SK-N-SH treated with all-trans-retinoic acid at 6 μM for 48 hours (cell line): ENCODE measurements at regions not wholly inside any gene's neighbourhood (a gene's known extent, or its start where the extent isn't known, plus 50 kb on each side); places are given as distances from the start of the nearest gene placed in this dataset.

ENCODE experiments used
- ATAC-seq: fragments of 200-7000 bp; cut with Tn5 transposase; 3 replicates; pipeline ENCODE4 v1.9.1; 2020; ENCODE audit warnings: mild to moderate bottlenecking, moderate library complexity
- ARNTL ChIP-seq: fragments of 450-650 bp; formaldehyde crosslinking; IDR thresholded peaks from 2 replicates; pipeline ENCODE4 v1.5.0; 2020; ENCODE audit warnings: low read depth, mild to moderate bottlenecking, moderate library complexity, borderline replicate concordance
- CSDC2 ChIP-seq: fragments of 250-450 bp; sonication (Bioruptor Pico); IDR thresholded peaks from 2 replicates; pipeline ENCODE4 v1.5.0; 2020; ENCODE audit warnings: mild to moderate bottlenecking, moderate library complexity
- ESRRG ChIP-seq: fragments of 250-450 bp; sonication (Bioruptor Pico); IDR thresholded peaks from 2 replicates; pipeline ENCODE4 v1.6.1; 2021; ENCODE audit warnings: mild to moderate bottlenecking
- GLIS3 ChIP-seq: fragments of 250-450 bp; sonication (Bioruptor Pico); IDR thresholded peaks from 2 replicates; pipeline ENCODE4 v1.5.0; 2020; ENCODE audit warnings: mild to moderate bottlenecking, moderate library complexity
- ISL1 ChIP-seq: fragments of 250-450 bp; sonication (Bioruptor Pico); IDR thresholded peaks from 2 replicates; pipeline ENCODE4 v2.1.2; 2022; ENCODE audit warnings: mild to moderate bottlenecking, moderate library complexity
- OSR1 ChIP-seq: fragments of 250-450 bp; sonication (Bioruptor Pico); IDR thresholded peaks from 2 replicates; pipeline ENCODE4 v1.8.0; 2022; ENCODE audit warnings: moderate library complexity, mild to moderate bottlenecking, inconsistent platforms
- PPARA ChIP-seq: fragments of 250-450 bp; sonication (Bioruptor Pico); IDR thresholded peaks from 2 replicates; pipeline ENCODE4 v1.5.0; 2020; ENCODE audit warnings: mild to moderate bottlenecking, borderline replicate concordance
- RARB ChIP-seq: fragments of 250-450 bp; sonication (Bioruptor Pico); IDR thresholded peaks from 2 replicates; pipeline ENCODE4 v1.8.0; 2021; ENCODE audit warnings: mild to moderate bottlenecking, moderate library complexity
- SNAI2 ChIP-seq: fragments of 250-450 bp; sonication (Bioruptor Pico); IDR thresholded peaks from 2 replicates; pipeline ENCODE4 v1.5.0; 2020; ENCODE audit warnings: mild to moderate bottlenecking, moderate library complexity
- TCF4 ChIP-seq: fragments of 250-450 bp; sonication (Bioruptor Pico); IDR thresholded peaks from 2 replicates; pipeline ENCODE4 v1.8.0; 2021; ENCODE audit warnings: mild to moderate bottlenecking, moderate library complexity, borderline replicate concordance
- TOX ChIP-seq: fragments of 250-450 bp; sonication (Bioruptor Pico); IDR thresholded peaks from 2 replicates; pipeline ENCODE4 v1.8.0; 2021; ENCODE audit warnings: mild to moderate bottlenecking, moderate library complexity, borderline replicate concordance
- ZC3H10 ChIP-seq: fragments of 250-450 bp; sonication (Bioruptor Pico); IDR thresholded peaks from 2 replicates; pipeline ENCODE4 v1.5.1; 2021; ENCODE audit warnings: mild to moderate bottlenecking, moderate library complexity
- ZFP3 ChIP-seq: fragments of 250-450 bp; sonication (Bioruptor Pico); IDR thresholded peaks from 2 replicates; pipeline ENCODE4 v1.5.0; 2020; ENCODE audit warnings: mild to moderate bottlenecking, moderate library complexity
- ZFP30 ChIP-seq: fragments of 450-650 bp; formaldehyde crosslinking; IDR thresholded peaks from 2 replicates; pipeline ENCODE4 v1.5.0; 2022; ENCODE audit warnings: mild to moderate bottlenecking, moderate library complexity
- ZNF70 ChIP-seq: fragments of 450-650 bp; formaldehyde crosslinking; IDR thresholded peaks from 2 replicates; pipeline ENCODE4 v1.5.0; 2020; ENCODE audit warnings: mild to moderate bottlenecking, moderate library complexity
- ZNF8 ChIP-seq: fragments of 450-650 bp; formaldehyde crosslinking; IDR thresholded peaks from 2 replicates; pipeline ENCODE4 v1.5.0; 2020; ENCODE audit warnings: mild to moderate bottlenecking, moderate library complexity
- TF ChIP-seq, protein P1 (sequence below): fragments of 250-450 bp; sonication (Bioruptor Pico); IDR thresholded peaks from 2 replicates; pipeline ENCODE4 v1.5.1; 2021; ENCODE audit warnings: mild to moderate bottlenecking, moderate library complexity
- TF ChIP-seq, protein P2 (sequence below): fragments of 250-450 bp; sonication (Bioruptor Pico); IDR thresholded peaks from 2 replicates; pipeline ENCODE4 v1.5.0; 2020; ENCODE audit warnings: mild to moderate bottlenecking, moderate library complexity
- TF ChIP-seq, protein P3 (sequence below): fragments of 250-450 bp; sonication (Bioruptor Pico); IDR thresholded peaks from 2 replicates; pipeline ENCODE4 v1.8.0; 2020; ENCODE audit warnings: mild to moderate bottlenecking, moderate library complexity, borderline replicate concordance
- TF ChIP-seq, protein P4 (sequence below): fragments of 250-450 bp; sonication (Bioruptor Pico); IDR thresholded peaks from 2 replicates; pipeline ENCODE4 v1.5.1; 2020; ENCODE audit warnings: low read depth, mild to moderate bottlenecking, moderate library complexity

DNA sequence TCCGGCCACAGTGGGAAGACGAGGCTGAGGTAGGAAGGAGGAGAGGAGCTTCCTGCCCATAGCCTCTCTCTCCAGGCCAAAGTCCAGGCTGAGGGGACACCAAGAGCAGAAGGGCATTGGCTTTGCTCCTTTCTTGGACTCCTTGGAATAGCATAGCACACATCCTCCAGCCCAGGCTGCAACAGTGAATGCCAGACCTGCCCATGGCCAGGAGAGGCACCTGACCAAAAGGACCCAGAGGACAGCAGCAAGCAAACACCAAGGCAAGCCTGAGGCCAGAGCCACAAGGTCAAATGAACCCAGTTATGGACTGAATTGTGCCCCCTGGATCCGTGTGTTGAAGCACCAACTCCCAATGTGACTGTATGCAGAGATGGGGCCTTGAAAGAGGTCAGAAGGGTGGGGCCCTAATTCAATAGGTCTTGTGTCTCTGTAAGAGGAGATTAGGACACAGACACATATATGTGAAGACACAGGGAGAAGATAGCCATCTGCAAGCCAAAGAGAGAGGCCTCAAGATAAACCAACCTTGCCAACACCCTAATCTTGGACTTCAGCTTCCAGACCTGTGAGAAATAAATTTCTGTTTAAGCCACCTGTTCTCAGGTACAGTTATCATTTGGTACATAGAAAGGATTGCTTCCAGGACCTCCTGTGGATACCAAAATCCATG lies 126.5 kb upstream of the NXT1 start:
- TF ChIP-seq ISL1 (CRISPR knock-in tag) (no peak), ZFP3 (CRISPR knock-in tag) (no peak), OSR1 (CRISPR knock-in tag) (no peak), ARNTL (CRISPR knock-in tag) (no peak), ESRRG (CRISPR knock-in tag) (no peak)
- TF ChIP-seq, protein P1, sequence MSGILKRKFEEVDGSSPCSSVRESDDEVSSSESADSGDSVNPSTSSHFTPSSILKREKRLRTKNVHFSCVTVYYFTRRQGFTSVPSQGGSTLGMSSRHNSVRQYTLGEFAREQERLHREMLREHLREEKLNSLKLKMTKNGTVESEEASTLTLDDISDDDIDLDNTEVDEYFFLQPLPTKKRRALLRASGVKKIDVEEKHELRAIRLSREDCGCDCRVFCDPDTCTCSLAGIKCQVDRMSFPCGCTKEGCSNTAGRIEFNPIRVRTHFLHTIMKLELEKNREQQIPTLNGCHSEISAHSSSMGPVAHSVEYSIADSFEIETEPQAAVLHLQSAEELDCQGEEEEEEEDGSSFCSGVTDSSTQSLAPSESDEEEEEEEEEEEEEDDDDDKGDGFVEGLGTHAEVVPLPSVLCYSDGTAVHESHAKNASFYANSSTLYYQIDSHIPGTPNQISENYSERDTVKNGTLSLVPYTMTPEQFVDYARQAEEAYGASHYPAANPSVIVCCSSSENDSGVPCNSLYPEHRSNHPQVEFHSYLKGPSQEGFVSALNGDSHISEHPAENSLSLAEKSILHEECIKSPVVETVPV (CRISPR knock-in tag): no peak
- TF ChIP-seq, protein P2, sequence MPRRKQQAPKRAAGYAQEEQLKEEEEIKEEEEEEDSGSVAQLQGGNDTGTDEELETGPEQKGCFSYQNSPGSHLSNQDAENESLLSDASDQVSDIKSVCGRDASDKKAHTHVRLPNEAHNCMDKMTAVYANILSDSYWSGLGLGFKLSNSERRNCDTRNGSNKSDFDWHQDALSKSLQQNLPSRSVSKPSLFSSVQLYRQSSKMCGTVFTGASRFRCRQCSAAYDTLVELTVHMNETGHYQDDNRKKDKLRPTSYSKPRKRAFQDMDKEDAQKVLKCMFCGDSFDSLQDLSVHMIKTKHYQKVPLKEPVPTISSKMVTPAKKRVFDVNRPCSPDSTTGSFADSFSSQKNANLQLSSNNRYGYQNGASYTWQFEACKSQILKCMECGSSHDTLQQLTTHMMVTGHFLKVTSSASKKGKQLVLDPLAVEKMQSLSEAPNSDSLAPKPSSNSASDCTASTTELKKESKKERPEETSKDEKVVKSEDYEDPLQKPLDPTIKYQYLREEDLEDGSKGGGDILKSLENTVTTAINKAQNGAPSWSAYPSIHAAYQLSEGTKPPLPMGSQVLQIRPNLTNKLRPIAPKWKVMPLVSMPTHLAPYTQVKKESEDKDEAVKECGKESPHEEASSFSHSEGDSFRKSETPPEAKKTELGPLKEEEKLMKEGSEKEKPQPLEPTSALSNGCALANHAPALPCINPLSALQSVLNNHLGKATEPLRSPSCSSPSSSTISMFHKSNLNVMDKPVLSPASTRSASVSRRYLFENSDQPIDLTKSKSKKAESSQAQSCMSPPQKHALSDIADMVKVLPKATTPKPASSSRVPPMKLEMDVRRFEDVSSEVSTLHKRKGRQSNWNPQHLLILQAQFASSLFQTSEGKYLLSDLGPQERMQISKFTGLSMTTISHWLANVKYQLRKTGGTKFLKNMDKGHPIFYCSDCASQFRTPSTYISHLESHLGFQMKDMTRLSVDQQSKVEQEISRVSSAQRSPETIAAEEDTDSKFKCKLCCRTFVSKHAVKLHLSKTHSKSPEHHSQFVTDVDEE: no peak
- no peak for ATAC-seq

DNA sequence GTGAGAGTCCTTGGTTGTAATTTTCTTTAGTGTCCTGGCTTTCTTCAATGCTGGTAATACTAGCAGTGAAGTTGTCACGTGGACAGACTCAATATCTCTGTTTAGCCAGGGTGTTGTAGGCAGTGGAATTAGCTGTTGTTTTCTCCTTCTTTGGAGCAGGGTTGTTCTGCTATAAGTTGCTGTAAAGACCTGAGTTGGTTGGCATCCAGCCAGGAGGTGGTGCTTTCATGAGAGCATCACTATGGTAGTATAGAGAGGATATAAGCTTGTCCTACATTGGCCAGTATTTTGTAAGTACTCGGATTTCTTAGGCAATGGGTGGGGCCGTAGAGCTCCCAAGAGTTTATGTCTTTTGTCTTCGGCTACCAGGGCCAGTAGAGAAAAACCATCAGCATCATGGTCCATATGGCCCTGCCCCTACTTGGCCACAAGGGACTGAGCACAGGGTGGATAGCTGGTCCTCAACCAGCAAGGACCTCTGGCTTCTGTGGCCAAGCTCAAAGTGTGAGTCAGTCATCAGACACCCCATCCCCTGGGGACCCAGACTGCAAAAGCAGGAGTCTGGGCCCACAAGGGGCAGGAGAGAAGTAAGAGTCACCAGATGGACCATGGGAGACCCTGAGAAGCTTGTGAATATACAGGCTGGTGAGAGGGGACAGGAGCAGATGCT lies 127.9 kb upstream of the NXT1 start:
- TF ChIP-seq, protein P1 (CRISPR knock-in tag): no peak
- TF ChIP-seq ZFP30: no peak
- no peak for ATAC-seq

DNA sequence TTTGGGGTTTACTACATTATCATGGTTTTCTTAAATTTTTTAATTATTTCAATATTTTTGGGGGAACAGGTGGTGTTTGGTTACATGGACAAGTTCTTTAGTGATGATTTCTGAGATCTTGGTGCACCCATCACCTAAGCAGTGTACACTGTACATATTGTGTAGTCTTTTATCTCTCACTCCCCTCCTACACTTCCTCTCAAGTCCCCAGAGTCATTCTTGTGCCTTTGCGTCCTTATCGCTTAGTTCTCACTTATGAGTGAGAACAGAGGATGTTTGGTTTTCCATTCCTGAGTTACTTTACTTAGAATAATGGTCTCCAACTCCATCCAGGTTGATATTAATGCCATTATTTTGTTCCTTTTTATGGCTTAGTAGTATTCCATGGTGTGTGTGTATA lies 130.9 kb upstream of the CD93 start:
- ATAC-seq: no peak
- TF ChIP-seq PPARA (CRISPR knock-in tag) (no peak), CSDC2 (CRISPR knock-in tag) (no peak), ESRRG (CRISPR knock-in tag) (no peak)
- TF ChIP-seq, protein P2: no peak
- TF ChIP-seq, protein P1 (CRISPR knock-in tag): no peak

DNA sequence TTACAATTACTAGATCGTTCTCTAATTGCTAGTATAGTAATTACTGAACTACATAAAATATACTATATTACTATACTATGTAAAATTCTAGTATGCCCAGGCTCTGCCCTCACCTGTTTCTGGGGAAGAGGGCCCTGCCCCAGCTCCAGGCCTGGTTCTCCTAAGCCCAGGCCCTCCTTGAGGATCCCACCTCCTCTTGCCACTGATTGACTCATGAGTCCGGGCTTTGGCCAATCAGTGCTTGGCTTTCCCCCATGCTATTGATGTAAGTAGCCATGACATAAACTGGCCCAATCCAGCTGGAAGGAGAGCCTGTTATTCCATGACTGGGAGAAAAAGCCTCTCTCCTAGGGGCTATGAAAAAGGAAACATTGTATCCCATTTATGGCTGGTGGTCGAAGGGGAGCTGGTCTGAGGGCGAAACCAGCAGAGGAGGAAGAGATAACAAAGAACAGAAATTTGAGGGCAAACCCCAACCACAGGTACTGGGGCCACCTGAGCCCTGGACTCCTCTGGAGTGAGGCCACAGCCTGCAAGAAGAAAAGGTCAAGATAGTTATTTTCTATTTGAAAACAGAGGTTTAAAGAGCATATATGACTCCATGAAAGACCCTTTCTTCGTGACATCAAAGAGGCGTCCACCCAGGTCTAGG lies 129.3 kb upstream of the CD93 start:
- ATAC-seq: no peak
- no peak for TF ChIP-seq GLIS3 (CRISPR knock-in tag)
- no peak for TF ChIP-seq ZC3H10 (CRISPR knock-in tag)
- TF ChIP-seq PPARA (CRISPR knock-in tag): no peak
- no peak for TF ChIP-seq ZNF70 (CRISPR knock-in tag)
- TF ChIP-seq ARNTL (CRISPR knock-in tag): no peak
- TF ChIP-seq, protein P3, sequence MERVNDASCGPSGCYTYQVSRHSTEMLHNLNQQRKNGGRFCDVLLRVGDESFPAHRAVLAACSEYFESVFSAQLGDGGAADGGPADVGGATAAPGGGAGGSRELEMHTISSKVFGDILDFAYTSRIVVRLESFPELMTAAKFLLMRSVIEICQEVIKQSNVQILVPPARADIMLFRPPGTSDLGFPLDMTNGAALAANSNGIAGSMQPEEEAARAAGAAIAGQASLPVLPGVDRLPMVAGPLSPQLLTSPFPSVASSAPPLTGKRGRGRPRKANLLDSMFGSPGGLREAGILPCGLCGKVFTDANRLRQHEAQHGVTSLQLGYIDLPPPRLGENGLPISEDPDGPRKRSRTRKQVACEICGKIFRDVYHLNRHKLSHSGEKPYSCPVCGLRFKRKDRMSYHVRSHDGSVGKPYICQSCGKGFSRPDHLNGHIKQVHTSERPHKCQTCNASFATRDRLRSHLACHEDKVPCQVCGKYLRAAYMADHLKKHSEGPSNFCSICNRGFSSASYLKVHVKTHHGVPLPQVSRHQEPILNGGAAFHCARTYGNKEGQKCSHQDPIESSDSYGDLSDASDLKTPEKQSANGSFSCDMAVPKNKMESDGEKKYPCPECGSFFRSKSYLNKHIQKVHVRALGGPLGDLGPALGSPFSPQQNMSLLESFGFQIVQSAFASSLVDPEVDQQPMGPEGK (CRISPR knock-in tag): no peak
- TF ChIP-seq SNAI2 (CRISPR knock-in tag): no peak
- no peak for TF ChIP-seq CSDC2 (CRISPR knock-in tag)
- no peak for TF ChIP-seq ZNF8 (CRISPR knock-in tag)
- no peak for TF ChIP-seq RARB
- TF ChIP-seq ESRRG (CRISPR knock-in tag): no peak
- TF ChIP-seq ISL1 (CRISPR knock-in tag): no peak
- TF ChIP-seq, protein P4, sequence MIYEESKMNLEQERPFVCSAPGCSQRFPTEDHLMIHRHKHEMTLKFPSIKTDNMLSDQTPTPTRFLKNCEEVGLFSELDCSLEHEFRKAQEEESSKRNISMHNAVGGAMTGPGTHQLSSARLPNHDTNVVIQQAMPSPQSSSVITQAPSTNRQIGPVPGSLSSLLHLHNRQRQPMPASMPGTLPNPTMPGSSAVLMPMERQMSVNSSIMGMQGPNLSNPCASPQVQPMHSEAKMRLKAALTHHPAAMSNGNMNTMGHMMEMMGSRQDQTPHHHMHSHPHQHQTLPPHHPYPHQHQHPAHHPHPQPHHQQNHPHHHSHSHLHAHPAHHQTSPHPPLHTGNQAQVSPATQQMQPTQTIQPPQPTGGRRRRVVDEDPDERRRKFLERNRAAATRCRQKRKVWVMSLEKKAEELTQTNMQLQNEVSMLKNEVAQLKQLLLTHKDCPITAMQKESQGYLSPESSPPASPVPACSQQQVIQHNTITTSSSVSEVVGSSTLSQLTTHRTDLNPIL: no peak
- no peak for TF ChIP-seq TOX (CRISPR knock-in tag)
- TF ChIP-seq ZFP3 (CRISPR knock-in tag): no peak
- no peak for TF ChIP-seq TCF4 (CRISPR knock-in tag)
